ENCODE measurements at regions not wholly inside any gene's neighbourhood (a gene's known extent, or its start where the extent isn't known, plus 50 kb on each side); places are given as distances from the start of the nearest gene placed in this dataset.

DNA sequence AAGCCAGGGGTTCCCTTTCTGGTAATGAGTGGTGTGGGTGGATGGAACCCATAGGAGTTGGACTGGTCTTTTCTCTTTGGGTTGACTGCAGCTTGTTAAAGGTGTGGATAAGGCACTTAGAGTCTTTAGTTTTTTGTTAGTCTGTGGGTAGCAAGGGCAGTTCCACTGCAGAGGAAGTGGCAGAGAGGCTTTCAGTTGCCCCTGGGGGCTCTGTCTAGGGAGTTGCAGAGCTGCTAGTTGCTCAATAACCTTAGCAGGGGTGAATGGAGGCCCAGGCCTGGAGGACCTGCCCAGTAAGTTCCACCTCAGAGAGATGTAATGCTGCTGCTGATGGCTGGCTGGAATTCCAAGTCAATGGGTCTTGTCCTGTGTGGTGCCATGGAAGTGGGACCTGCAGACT, 282.6 kb upstream of the NDST4 start:
- Mint-ChIP-seq H3K36me3 (ENCODE audit: low read depth) (no peaks in the 10 kb centered on the region), H3K9me3 (peaks cover 16% of the 10 kb centered on the region), H3K4me3 (no peak overlapping the region), H3K4me1 (no peaks in the 10 kb centered on the region), H3K27ac (peak overlapping the region; percentile 44), H3K27me3 (ENCODE audit: insufficient read depth) (no peaks in the 10 kb centered on the region)
- no peak overlapping the region for H3K27ac ChIP-seq (ENCODE audit: low read depth, low read length)
- no peak overlapping the region for H3K4me3 ChIP-seq (ENCODE audit: low read length)
- no peaks in the 10 kb centered on the region for H3K36me3 ChIP-seq (ENCODE audit: control insufficient read depth, insufficient read depth, low read length)
- no peaks in the 10 kb centered on the region for H3K4me1 ChIP-seq (ENCODE audit: control insufficient read depth, insufficient read depth, low read length)
- no peaks in the 10 kb centered on the region for H3K27me3 ChIP-seq (ENCODE audit: control insufficient read depth, insufficient read depth, low read length, poor library complexity, severe bottlenecking)
- DNase-seq: no peak
- no peak overlapping the region for H3K9ac ChIP-seq (ENCODE audit: extremely low read depth, low read length, poor library complexity, severe bottlenecking)
- H3K9me3 ChIP-seq (ENCODE audit: control insufficient read depth, low read length): peaks cover 7% of the 10 kb centered on the region
- TF ChIP-seq, protein P1, sequence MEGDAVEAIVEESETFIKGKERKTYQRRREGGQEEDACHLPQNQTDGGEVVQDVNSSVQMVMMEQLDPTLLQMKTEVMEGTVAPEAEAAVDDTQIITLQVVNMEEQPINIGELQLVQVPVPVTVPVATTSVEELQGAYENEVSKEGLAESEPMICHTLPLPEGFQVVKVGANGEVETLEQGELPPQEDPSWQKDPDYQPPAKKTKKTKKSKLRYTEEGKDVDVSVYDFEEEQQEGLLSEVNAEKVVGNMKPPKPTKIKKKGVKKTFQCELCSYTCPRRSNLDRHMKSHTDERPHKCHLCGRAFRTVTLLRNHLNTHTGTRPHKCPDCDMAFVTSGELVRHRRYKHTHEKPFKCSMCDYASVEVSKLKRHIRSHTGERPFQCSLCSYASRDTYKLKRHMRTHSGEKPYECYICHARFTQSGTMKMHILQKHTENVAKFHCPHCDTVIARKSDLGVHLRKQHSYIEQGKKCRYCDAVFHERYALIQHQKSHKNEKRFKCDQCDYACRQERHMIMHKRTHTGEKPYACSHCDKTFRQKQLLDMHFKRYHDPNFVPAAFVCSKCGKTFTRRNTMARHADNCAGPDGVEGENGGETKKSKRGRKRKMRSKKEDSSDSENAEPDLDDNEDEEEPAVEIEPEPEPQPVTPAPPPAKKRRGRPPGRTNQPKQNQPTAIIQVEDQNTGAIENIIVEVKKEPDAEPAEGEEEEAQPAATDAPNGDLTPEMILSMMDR (conservative IDR thresholded peaks at IDR 0.05): no peak

DNA sequence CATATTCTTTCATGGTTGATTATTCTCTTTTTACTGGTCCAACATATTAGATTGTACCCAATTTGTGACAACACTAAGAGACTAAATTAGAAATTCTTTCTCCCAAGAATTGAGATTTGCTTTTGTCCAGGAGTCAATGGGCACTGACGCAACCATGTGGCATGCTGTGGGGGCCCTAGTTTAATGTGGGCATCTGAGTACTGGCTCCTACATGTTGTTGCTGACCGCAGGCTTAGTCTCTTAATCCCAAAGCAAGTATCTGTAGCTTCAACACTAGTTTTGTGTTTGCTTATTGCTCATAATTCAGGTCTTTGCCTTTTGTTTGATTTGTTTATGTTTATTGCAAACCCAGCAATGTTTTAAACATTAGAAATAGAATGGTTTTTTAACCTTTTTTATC, 263.4 kb upstream of the NDST4 start:
- no peak overlapping the region for H3K27ac ChIP-seq (ENCODE audit: low read depth, low read length)
- no peak overlapping the region for H3K27ac Mint-ChIP-seq

DNA sequence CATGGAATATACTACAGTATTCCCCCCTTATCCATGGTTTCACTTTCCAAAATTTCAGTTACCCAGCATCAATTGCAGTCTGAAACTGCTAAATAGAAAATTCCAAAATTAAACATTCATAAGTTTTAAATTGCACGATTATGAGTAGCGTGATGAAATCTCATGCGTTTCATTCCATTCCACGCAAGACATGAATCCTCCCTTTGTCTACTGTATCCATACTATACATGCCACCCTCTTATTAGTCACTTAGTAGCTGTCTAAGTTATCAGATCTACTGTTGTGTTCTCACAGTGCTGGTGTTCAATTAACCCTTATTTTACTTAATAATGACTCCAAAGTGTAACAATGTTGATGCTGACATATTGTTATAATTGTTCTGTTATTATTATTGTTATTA, 261.2 kb upstream of the NDST4 start:
- H3K27me3 ChIP-seq (ENCODE audit: control insufficient read depth, insufficient read depth, low read length, poor library complexity, severe bottlenecking): no peaks in the 10 kb centered on the region
- no peak overlapping the region for H3K4me3 Mint-ChIP-seq
- WGBS, 2 experiments (ENCODE audit: insufficient coverage in 1 of 2, insufficient read length in 1 of 2): 96 to 100% methylated on average over 3 to 4 of the region's 4 CpGs

More for the DNA sequence above, 263.4 kb upstream of the NDST4 start:
- Mint-ChIP-seq H3K4me3 (no peak overlapping the region), H3K4me1 (peaks cover 3% of the 10 kb centered on the region), H3K36me3 (ENCODE audit: low read depth) (no peaks in the 10 kb centered on the region), H3K9me3 (no peaks in the 10 kb centered on the region), H3K27me3 (ENCODE audit: insufficient read depth) (no peaks in the 10 kb centered on the region)
- 94% methylated on average over 2 of the region's 2 CpGs; no CpG with 5 or more reads in 1 of the 2 experiments for WGBS, 2 experiments (ENCODE audit: insufficient coverage in 1 of 2, insufficient read length in 1 of 2)
- TF ChIP-seq, protein P1 (conservative IDR thresholded peaks at IDR 0.05): no peak
- Histone ChIP-seq H3K9ac (ENCODE audit: extremely low read depth, low read length, poor library complexity, severe bottlenecking) (no peak overlapping the region), H3K4me1 (ENCODE audit: control insufficient read depth, insufficient read depth, low read length) (no peaks in the 10 kb centered on the region), H3K9me3 (ENCODE audit: control insufficient read depth, low read length) (no peaks in the 10 kb centered on the region), H3K27me3 (ENCODE audit: control insufficient read depth, insufficient read depth, low read length, poor library complexity, severe bottlenecking) (no peaks in the 10 kb centered on the region), H3K4me3 (ENCODE audit: low read length) (no peak overlapping the region), H3K36me3 (ENCODE audit: control insufficient read depth, insufficient read depth, low read length) (no peaks in the 10 kb centered on the region)
- no peak for DNase-seq

More for the DNA sequence above, 261.2 kb upstream of the NDST4 start:
- Histone ChIP-seq H3K36me3 (ENCODE audit: control insufficient read depth, insufficient read depth, low read length) (no peaks in the 10 kb centered on the region), H3K4me3 (ENCODE audit: low read length) (no peak overlapping the region), H3K4me1 (ENCODE audit: control insufficient read depth, insufficient read depth, low read length) (no peaks in the 10 kb centered on the region), H3K9me3 (ENCODE audit: control insufficient read depth, low read length) (no peaks in the 10 kb centered on the region), H3K9ac (ENCODE audit: extremely low read depth, low read length, poor library complexity, severe bottlenecking) (no peak overlapping the region), H3K27ac (ENCODE audit: low read depth, low read length) (no peak overlapping the region)
- no peaks in the 10 kb centered on the region for H3K27me3 Mint-ChIP-seq (ENCODE audit: insufficient read depth)
- DNase-seq: no peak
- H3K36me3 Mint-ChIP-seq (ENCODE audit: low read depth): no peaks in the 10 kb centered on the region
- H3K9me3 Mint-ChIP-seq: no peaks in the 10 kb centered on the region
- TF ChIP-seq, protein P1 (conservative IDR thresholded peaks at IDR 0.05): no peak
- H3K4me1 Mint-ChIP-seq: peaks cover 3% of the 10 kb centered on the region
- H3K27ac Mint-ChIP-seq: no peak overlapping the region

Data from endodermal cell (in vitro differentiated cells).